Limb (tissue), 2 donors: ENCODE measurements at regions not wholly inside any gene's neighbourhood (a gene's known extent, or its start where the extent isn't known, plus 50 kb on each side); places are given as distances from the start of the nearest gene placed in this dataset.

Experiments used
- DNase-seq, 2 donors: peaks; one replicate each; pipeline ENCODE4 v3.0.0-alpha.2; 2016; ENCODE audit errors: extremely low spot score in 2 of 2

DNA sequence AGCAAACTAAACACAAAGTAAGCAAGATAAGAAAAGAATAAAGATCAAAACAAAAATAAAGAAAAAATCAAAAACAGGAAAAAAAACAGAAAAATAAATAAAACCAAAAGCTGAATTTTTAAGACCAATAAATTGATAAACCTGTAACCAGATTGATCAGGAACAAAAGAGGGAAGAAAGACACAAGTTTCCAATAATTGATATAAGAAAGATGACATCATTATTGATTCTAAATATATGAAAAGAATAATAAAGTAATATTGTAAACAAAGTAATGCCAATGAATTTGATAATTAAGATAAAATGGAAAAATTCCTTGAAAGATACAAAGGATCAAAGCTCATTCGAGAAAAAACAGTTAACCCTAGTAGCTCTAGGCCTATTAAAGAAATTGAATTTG is 394.6 kb upstream of the LRATD1 start:
- DNase-seq = no peak

DNA sequence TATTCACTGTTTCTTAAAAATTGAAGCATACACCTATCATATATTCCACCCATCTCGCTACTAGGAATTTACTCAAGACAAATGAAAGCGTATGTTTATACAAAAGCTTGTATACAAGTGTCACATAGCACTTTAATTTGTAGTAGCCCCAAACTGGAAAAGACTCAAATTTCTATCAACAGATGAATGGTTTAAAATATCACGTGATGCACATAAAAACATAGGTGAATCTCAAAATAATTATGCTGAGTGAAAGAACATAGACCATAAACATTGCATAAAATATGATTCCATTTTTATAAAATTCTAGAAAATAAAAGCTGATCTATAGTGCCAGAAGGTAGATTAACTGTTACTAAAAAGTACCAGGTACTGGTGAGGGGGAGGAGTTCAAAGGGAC is 392.9 kb upstream of the LRATD1 start:
- no peak for DNase-seq

DNA sequence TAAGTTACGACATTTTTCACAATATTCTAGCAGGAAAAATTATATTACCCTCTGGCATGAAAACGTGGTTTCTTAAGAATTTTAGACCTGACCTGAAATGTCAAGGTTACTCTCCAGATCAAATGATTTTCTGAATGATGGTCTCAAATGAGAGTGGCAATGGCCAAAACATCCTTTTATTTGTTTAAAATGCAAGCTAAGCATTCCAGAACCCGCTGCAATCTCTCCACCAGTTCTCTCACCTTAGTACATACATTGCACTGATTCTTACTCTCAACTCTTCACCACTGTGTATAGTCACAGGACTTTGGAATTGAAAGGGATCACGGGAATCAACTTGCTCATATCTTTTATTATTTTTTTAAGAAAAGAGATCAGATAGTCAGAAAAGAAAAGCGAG is 391.6 kb upstream of the LRATD1 start:
- no peak for DNase-seq

DNA sequence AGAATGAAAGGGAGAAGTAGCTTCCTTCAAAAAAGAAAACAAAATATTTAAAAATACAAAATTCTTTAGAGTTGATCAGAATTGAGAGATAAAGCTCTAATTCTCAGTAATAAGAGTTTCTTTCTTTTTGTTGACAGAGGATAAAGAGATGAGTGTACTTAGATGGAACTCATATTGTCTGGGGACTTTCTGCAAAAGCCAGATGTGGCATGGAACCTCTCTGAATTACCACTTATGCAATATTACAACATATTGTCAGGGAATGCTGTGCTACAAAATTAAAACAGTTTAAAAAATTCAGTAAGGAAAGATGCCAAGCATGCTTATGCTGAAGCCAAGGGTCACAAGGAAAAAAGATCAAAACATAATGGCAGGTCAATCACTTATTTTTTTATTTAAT is 386.6 kb upstream of the LRATD1 start:
- no peak for DNase-seq

DNA sequence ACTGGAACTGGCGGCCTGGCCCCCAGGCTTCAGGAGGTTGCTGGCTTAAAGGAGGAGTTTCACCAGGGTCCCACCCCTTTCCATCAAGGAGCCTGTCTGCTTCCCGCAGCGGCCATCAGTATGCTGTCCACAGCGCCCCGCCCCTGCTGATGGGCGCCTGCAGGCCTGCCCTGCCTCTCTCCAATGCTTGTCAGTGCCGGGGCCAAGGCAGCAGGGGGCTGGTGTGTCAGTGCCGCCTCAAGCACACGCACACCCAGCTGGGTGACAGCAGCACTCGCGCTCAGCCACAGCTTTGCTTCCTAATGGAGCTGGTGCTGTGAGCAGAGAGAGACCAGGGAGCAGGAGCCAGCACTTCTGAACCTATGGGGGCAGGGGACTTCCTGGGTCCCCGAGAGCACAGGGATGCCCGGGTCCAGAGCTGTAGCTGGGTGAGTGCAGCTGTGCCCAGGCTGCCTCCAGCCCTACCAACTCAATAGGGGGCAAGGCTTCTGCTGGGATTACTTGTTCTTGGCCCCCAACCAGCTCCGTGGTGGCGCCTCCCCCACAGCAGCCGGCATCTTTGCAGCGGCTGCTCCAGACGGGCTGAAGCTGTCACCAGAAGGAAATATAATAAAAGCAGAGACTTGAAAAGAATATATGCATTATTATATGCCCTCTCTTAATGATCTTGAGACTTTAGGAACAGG is 377.2 kb upstream of the LRATD1 start:
- no peak for DNase-seq

DNA sequence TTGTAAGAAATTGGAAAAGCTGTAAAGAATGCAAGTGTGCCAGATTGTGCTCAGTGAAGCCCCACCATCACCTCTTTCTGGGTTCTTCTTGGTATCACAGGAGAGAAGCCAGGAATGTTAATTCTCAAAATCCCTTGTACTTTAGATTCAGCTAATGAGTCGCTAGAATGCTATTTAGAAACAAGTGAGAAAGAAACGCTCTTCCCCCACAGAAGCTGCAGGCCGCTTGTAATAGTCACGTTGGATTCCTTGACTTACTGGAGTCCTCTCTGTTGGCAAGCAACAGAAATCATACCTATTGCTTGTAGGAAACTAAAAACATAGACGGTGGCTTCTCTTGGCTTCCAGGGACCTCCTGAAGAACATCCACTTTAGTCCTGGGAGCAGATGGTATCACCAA is 375.6 kb upstream of the LRATD1 start:
- DNase-seq = no peak

DNA sequence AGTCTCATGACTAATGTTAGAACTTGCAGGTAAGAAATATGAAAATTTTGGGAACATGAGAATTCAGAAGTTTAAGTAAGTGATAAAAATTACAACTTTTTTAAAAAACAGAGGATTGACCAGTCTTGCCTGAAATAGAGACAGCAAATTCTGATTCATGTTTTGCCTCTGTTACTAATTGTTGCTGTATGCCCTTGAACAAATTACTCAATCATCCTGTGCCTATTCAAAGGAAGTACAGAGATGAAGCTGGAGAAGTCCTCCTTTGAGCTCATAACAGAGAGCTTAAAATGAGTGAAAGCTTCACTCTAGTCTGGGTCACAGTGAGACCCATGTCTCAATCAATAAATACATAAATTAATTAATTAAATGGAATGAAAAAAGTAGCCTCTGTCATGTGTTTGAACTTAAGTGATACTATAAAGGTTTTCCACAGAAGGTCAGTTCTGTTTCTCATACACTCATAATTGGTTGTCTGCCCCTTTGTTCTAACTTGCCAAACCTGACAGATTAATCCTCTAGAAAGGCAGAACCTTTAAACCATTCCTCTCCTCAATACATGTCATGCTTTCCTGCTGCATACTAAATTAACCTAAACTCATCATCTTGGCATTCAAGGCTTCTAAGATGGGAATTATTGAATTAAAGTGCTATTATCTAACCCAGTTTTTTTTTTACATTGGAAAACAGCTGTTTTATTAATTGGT is 374.6 kb upstream of the LRATD1 start:
- no peak for DNase-seq

DNA sequence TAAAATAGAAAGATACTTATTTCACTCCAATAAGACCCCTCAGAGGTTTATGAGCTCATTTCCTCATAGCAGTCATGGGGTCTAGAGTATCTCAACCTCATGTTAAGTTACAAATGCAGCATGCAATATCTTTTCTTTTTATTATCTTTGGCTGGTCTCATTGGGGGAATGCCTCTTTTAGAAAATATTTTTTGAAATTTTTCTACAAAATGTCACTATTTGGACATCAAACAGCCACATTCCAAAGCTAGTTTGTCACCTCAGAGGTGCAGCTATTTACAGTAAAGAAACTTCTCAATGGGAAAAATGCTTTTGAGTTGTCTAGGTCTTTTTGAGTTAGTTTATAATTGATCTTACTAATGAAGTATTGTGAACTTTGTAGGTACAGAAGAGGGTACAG is 370.7 kb upstream of the LRATD1 start:
- DNase-seq = no peak

DNA sequence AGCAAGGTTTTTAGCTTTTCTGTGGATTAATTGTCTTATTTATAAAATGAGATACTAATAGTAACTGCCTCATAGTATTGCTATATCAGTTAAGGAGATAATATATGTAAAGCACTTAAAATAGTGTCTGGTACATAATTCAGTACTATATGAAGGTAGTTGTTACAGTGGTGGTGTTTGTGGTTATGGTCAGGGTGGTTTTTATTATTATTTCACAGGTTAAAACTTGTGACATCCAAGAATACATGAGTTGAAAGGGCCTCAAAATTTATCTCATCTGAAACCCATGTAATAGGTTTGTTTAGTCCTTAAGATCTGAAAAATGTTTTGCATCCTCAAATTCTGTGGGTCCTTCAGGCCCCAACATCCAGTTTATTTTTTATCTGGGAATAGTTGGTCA is 369.5 kb upstream of the LRATD1 start:
- no peak for DNase-seq

DNA sequence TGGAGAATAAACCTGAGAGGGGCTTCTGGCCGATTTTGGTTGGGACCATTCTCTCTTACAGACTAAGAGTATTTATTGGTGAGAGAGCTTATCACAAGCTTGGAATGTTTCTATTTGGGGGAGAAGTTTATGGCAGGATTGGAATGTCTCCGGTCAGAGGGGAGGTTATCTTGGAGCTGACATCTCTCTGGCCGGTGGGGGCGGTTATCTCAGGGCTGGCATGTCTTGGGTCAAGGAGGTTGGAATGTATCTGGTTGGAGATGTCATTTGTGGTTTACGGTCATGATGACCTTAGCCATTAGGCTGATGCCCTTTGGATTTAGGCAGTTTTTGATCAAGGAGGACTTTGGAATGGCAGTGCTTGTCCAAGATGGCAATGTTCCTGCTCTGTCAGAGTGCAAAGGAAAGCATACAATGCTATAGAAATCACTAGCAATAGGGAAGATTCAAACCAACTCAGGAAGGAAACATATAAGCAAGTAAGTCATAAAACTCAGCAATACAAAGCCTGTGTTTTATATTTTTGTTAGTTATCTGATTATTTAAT is 362.4 kb upstream of the LRATD1 start:
- DNase-seq = no peak

DNA sequence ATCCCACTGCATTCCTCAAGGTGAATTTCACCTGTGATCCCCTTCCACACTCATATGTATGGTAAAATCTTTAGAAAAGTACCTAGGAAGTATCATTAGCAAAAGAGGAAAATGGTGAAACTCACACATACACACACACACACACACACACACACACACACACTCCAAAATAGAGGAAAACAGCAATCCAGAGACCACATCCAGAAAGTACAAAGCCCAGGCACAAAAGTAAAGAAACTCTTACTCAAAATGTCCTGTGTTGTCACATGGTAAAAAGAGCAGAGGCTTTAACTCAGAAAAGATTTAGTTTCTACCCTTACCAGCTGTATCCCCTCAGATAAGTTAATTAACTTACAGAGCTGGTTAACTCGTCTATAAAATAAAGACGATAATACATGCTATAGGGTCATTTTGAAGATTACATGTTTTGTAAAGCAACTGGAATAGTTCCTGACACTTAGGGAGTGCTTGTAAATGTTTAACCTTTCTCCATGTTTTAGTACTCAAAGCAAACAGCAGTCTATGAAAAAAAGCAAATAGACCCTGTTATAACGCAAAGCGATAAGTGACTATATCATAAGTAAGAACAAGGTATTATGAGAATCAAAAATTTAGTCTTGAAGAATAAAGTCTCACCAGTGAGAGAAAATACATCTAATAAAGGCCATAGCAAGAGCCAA is 360.0 kb upstream of the LRATD1 start:
- no peak for DNase-seq

DNA sequence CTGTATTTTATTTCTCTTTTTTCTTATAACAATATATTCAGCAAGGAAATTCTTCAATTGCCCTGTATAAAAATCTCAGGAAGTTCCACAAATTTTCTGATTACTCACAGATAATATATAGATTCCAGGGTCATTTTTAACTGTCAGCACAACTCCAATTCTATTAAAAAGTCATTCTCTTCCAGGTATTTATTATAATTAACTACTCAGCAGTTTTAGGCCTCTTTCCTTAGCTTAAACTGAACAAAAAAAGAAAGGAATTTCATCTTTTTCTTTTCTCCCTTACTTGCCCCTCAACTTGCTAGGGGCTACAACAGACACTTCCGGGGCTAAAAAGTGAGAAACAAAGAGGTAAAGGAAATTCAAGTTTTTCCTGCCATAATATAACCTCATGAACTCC is 358.9 kb upstream of the LRATD1 start:
- no peak for DNase-seq

DNA sequence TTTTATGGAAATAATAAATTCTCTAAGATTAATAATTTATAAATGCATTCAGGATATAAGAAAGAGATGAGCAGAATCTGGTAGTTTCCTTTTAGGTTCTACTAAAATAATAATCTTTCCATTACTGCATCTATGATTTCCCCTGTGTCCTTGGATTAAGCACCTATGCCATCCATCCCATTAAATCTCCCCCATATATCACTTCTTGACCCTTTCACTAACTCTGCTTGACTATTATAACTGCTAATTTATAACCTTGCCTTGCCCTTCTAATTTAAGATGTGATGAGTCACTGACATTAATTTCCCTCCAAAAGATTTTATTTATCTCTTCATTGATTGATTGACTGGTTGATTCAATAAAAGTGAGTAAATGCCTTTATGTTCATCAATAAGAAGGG is 348.3 kb upstream of the LRATD1 start:
- no peak for DNase-seq

DNA sequence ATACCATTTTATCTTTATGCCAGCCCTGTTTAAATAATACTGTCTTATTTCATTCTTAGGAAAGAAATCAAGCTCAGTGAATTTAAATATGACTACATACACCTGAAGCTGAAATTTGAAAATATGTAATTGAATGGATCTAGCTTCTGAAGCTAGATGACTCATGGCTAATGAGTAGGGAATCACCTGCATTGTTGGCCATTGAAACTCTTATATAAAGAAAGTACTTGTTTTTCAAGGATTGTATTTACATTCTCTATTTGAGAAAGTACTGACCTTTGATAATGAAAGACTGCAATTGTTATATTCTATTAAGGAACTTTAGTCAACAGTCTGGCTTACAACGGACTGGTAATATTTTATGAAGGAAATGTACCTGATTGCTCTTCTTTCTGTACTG is 346.7 kb upstream of the LRATD1 start:
- no peak for DNase-seq

DNA sequence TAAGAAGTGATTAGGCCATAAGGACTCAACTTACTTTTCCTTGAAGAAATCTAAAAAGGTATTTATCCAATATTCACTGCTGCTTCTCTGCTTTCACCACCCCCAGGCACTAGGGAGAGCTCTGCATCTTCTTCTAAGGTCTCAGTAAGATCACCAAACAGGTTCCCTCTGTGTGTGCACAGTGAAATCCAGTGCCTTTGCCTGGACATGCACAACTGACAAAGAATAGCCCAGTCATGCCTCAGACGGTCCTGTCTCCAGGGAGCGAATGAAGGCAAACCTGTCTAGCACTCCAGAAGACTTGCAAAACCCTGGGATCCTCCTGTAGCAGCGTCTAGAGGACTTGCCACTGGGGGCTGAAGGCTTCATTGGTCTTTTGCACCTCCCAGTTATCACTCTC is 344.5 kb upstream of the LRATD1 start:
- peak in 1 of 2 donors; percentile 30 for DNase-seq

DNA sequence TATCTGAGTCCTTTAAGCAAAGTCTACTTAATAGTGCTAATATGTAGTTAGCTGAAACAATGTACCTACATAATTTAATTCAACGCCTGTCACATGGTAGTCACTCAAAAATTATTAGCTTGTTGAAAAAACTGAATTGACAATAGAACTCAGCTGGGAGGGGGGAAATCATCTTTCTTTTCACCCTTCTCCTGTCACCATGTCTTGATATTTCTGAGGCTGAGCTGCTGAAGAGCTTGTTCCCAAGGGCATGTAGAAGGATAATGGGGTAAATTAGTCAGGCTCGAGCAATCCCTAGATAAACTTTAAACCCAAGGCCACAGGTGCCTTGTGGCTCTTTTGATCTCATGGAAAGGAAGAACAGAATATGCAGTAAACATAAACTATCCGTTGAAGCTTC is 339.6 kb upstream of the LRATD1 start:
- DNase-seq = no peak

DNA sequence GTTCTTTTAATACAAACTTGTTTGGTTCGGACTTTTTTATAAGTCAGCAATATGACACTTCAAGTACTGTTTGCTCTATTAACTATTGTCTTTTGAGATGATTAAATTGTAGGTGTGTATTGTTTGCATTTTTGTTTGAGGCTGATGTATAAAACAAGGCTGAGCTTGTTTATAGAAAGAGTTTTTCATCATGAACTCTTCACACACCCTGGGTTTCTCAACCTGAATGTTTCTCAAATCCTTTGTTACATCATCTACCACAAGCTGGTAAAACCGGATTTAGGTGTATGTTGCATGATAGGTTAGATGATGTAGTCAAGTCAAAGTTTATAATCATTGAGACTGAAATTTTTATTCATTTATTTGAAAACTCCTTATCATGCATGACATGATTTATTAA is 335.2 kb upstream of the LRATD1 start:
- no peak for DNase-seq

DNA sequence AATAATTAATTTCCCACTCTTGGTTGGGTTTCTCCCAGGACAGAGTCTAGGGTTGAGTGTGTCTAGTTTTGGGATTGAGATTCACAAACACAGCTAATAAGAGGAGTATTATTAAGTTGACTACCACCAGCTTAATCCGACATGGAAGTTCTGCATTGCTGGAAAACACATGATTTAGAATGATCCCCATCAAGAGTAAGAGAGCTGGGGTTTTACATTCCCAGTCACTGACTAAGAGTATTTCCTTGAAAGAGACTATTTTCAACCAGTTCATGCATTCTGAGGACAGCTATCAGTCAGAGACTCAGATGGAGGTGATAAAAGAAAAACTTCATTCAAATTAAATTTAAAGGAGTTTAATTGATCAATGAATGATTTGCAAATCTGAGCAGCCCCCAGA is 334.6 kb upstream of the LRATD1 start:
- DNase-seq = no peak

DNA sequence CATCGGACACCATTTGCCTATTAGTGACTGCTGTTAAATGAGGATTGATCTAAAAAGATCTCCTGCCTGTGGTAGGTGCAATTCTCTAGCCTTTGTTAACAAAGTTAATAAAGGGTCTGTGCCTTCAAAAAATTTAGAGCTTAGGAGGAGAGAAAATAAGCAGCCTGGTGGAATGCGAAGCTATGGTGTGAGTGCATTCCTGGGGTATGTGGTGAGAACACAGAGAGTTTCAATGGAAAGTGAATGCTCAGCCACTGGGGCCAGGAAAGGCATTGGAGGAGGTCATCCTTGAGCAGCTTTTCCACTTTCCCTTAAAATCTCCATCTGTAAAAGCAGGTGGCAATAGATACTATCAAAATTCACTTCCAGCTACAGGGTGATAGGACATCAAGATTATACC is 331.2 kb upstream of the LRATD1 start:
- no peak for DNase-seq

DNA sequence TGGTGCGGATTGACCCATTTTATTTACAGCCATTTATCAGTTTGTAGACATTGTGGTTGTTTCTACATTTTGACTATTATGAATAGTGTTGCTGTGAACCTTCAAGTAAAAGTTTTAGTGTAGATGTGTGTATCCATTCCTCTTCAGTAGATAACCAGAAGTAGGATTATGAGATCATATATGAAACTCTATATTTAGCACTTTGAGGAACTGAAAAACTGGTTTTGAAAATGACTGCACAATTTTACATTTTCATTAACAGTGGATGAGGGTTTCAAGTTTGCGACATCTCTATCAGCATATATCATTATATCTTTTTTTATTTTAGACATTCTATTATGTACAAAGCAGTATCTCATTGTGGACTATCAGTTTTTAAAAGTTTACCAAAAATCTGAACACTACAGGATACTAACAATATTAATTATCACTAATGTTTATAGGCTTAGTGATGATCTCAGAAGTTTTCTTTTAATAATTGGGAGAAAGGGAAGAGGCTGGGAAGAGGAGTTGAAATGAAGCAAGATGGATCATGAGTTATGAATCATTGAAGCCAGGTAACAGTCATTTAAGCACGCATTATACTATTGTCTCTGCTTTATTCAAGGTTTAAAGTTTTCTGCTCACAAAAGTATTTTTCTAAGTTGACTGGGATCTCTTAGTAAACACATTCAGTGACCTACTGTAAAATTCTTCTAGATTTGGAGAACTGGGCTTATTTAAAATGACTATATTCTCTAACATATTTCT is 329.0 kb upstream of the LRATD1 start:
- DNase-seq = no peak

DNA sequence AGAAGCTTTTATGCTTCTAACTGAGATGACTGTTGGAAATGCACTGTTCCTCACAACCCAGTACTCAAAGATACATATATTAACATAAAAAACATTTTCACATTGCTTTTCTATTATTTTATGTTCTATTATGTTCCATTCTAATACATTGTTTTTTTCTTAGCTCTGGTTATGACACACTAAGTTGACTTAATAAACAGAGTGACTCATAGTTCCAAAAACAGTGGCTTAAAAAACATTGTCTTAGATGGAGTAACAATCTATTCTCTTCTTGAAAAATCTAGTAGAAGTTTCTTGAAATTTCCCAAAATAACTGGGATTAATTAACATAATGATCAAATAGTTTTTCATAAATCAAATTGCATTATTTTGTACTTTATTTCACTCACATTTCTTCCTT is 328.2 kb upstream of the LRATD1 start:
- no peak for DNase-seq

DNA sequence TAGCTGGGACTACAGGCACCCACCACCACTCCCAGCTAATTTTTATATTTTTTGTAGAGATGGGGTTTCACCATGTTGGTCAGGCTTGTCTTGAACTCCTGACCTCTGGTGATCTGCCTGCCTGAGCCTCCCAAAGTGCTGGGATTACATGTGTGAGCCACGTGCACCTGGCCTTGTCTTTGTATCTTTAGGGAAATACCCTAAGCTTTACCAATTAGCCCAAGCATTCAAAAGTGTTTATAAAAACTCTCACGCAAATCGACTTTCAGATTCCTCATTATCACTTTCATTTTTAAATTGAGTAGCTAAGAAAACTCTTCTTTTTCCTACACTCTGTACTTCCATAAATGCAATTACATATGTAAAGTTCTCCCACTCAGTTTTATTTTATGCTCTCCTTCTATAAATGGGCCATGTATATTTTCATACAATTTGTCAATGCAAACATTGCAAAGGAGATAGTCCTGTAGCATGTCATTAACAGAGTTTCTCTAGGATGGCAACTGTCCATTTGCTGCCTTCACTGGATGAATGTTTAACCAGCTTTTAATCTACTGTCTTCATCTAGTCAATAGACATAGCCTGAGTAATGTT is 326.2 kb upstream of the LRATD1 start:
- no peak for DNase-seq
